A549 (cell line): ENCODE measurements at regions not wholly inside any gene's neighbourhood (a gene's known extent, or its start where the extent isn't known, plus 50 kb on each side); places are given as distances from the start of the nearest gene placed in this dataset.
"Not testable (repeated sequence)": the region's sequence is repeated elsewhere in the genome, so short reads cannot be mapped to it uniquely, and the experiment has no call there.

Source experiments
- BHLHE40 ChIP-seq: IDR thresholded peaks from 2 replicates; pipeline ENCODE4 v1.6.1; 2012; ENCODE audit warnings: low read depth, low read length, inconsistent platforms
- CEBPB ChIP-seq, 2 experiments: fragments of >200 bp in 1 of 2; sonication (Bioruptor Twin) in 1 of 2; formaldehyde crosslinking in 1 of 2; IDR thresholded peaks; 2 replicates each; pipeline ENCODE4 v1.6.1; 2012 to 2016
- CTCF ChIP-seq: fragments of >200 bp; sonication (Bioruptor Twin); formaldehyde crosslinking; IDR thresholded peaks from 3 replicates; pipeline ENCODE4 v1.5.1; 2016
- MAX ChIP-seq: IDR thresholded peaks from 2 replicates; pipeline ENCODE4 v1.6.1; 2012
- POLR2A ChIP-seq: IDR thresholded peaks from 2 replicates; pipeline ENCODE4 v1.6.1; 2012; ENCODE audit warnings: mild to moderate bottlenecking, low read length
- SREBF2 ChIP-seq: fragments of 450-650 bp; IDR thresholded peaks from 2 replicates; pipeline ENCODE4 v1.6.1; 2014; ENCODE audit warnings: mild to moderate bottlenecking, moderate library complexity
- ZC3H11A ChIP-seq: fragments of 450-650 bp; IDR thresholded peaks from 2 replicates; pipeline ENCODE4 v1.6.1; 2014; ENCODE audit warnings: antibody characterized with exemption, mild to moderate bottlenecking
- ZFP36 ChIP-seq: fragments of 450-650 bp; IDR thresholded peaks from 2 replicates; pipeline ENCODE4 v1.6.1; 2014; ENCODE audit warnings: borderline replicate concordance; ENCODE audit not compliant: partially characterized antibody
- ZNF302 ChIP-seq: fragments of 250-450 bp; sonication (Bioruptor Pico); IDR thresholded peaks from 2 replicates; pipeline ENCODE4 v1.9.0; 2021; ENCODE audit warnings: inconsistent platforms, mild to moderate bottlenecking, moderate library complexity
- ZSCAN20 ChIP-seq: fragments of 250-450 bp; sonication (Bioruptor Pico); IDR thresholded peaks from 2 replicates; pipeline ENCODE4 v1.8.0; 2022; ENCODE audit warnings: mild to moderate bottlenecking, moderate library complexity

- not testable (repeated sequence) for TF ChIP-seq BHLHE40; CTCF; POLR2A; ZFP36; ZC3H11A; ZSCAN20 (CRISPR knock-in tag); ZNF302 (CRISPR knock-in tag); MAX; CEBPB (IDR thresholded peaks at IDR 0.05); SREBF2
Observed at GRCh38 chr4:66462890-66463289, 792.6 kb upstream of the EPHA5 start.
